GM12878 (cell line): ENCODE measurements at regions not wholly inside any gene's neighbourhood (a gene's known extent, or its start where the extent isn't known, plus 50 kb on each side); places are given as distances from the start of the nearest gene placed in this dataset.

Experiments used
- ATAC-seq: fragments of 200-7000 bp; cut with Tn5 transposase; 3 replicates; pipeline ENCODE4 v1.9.1; 2020; ENCODE audit warnings: mild to moderate bottlenecking, moderate library complexity
- BruUV-seq: library from RNA; stranded (reverse); fragments of 400-500 nt; replicated peaks from 2 replicates; lab custom pipeline; 2021; lab: Mats Ljungman, UMichigan
- CTCF ChIA-PET: fragments of 300-600 bp; sonication (Branson Sonifier 250); formaldehyde crosslinking; extraction: SDS; loops from one replicate; lab custom pipeline; 2021; ENCODE audit warnings: inconsistent platforms; lab: Yijun Ruan, JAX
- POLR2A ChIA-PET: fragments of 350-600 bp; formaldehyde crosslinking; extraction: SDS; loops from one replicate; lab custom pipeline; 2021; ENCODE audit warnings: inconsistent platforms; lab: Charles Lee
- RAD21 ChIA-PET: fragments of 300-600 bp; sonication (Branson Sonifier 250); formaldehyde crosslinking; loops from one replicate; lab custom pipeline; 2023; ENCODE audit warnings: antibody characterized with exemption; ENCODE audit not compliant: unreplicated experiment; lab: Charles Lee
- SMC1A ChIA-PET: fragments of 300-600 bp; sonication (Branson Sonifier 250); formaldehyde crosslinking; loops from one replicate; lab custom pipeline; 2023; ENCODE audit not compliant: unreplicated experiment, uncharacterized antibody; lab: Charles Lee
- DNase-seq: peaks from one replicate; pipeline ENCODE4 v3.0.0-alpha.2; 2011; ENCODE audit warnings: low read depth, low spot score
- FAIRE-seq: peaks from 3 replicates; lab custom pipeline; 2011; peaks lifted over from hg19 to GRCh38; lab: Jason Lieb, UNC
- H2AFZ ChIP-seq: 2 replicates; pipeline ENCODE4 v1.6.0; 2011; ENCODE audit warnings: low read depth, low read length, control low read depth; ENCODE audit not compliant: control insufficient read depth
- H3K27ac ChIP-seq: 2 replicates; pipeline ENCODE4 v1.5.1; 2011; ENCODE audit warnings: control low read depth; ENCODE audit not compliant: control insufficient read depth, insufficient read depth
- H3K27me3 ChIP-seq, 2 experiments: replicated peaks in 1 of 2; 2 replicates each; pipeline versions ENCODE4 v1.6.0 to v1.6.1; 2011; ENCODE audit warnings: low read length in 1 of 2; ENCODE audit not compliant: control insufficient read depth in 2 of 2, insufficient read depth in 2 of 2
- H3K36me3 ChIP-seq, 2 experiments: 2 replicates each; pipeline ENCODE4 v1.5.1; 2011; ENCODE audit warnings: low read length in 1 of 2; ENCODE audit not compliant: control insufficient read depth in 2 of 2, insufficient read depth in 2 of 2
- H3K4me1 ChIP-seq: 2 replicates; pipeline ENCODE4 v1.6.1; 2011; ENCODE audit warnings: mild to moderate bottlenecking, low read length, moderate library complexity, mixed read lengths; ENCODE audit not compliant: control insufficient read depth, insufficient read depth
- H3K4me2 ChIP-seq: 2 replicates; pipeline ENCODE4 v1.6.0; 2011; ENCODE audit warnings: control low read depth; ENCODE audit not compliant: control insufficient read depth, insufficient read depth
- H3K4me3 ChIP-seq: fragments of 200-600 bp; sonication (generic); 2 replicates; pipeline ENCODE4 v1.5.1; 2016
- H3K79me2 ChIP-seq: 2 replicates; pipeline ENCODE4 v1.6.0; 2011; ENCODE audit warnings: low read length; ENCODE audit not compliant: control insufficient read depth, insufficient read depth
- H3K9ac ChIP-seq: 2 replicates; pipeline ENCODE4 v1.8.0; 2011; ENCODE audit warnings: low read length, control low read depth, mixed read lengths; ENCODE audit not compliant: control insufficient read depth, insufficient read depth
- H3K9me3 ChIP-seq: replicated peaks from 3 replicates; pipeline ENCODE4 v1.5.1; 2011; ENCODE audit warnings: mild to moderate bottlenecking, low read length; ENCODE audit not compliant: control insufficient read depth, insufficient read depth
- H4K20me1 ChIP-seq: 2 replicates; pipeline ENCODE4 v1.6.0; 2011; ENCODE audit not compliant: control insufficient read depth, insufficient read depth
- ATF3 ChIP-seq: IDR thresholded peaks from 2 replicates; pipeline ENCODE4 v1.6.1; 2011; ENCODE audit warnings: low read depth, mild to moderate bottlenecking, low read length, moderate library complexity, borderline replicate concordance; ENCODE audit errors: extremely low read depth
- BCL3 ChIP-seq: IDR thresholded peaks from 2 replicates; pipeline ENCODE4 v1.6.1; 2011; ENCODE audit warnings: borderline replicate concordance, low read depth, mild to moderate bottlenecking, moderate library complexity, low read length; ENCODE audit not compliant: insufficient read depth, poor library complexity, severe bottlenecking
- EED ChIP-seq: sonication (generic); IDR thresholded peaks from 2 replicates; pipeline ENCODE4 v1.6.1; 2016; ENCODE audit warnings: antibody characterized with exemption, low read depth
- ETV6 ChIP-seq, 2 experiments: fragments of 450-650 bp in 1 of 2; IDR thresholded peaks in 1 of 2; conservative IDR thresholded peaks in 1 of 2; 2 replicates each; pipeline ENCODE4 v1.6.1; 2014; ENCODE audit warnings: antibody characterized with exemption in 1 of 2, borderline replicate concordance in 1 of 2, low read depth in 1 of 2, mild to moderate bottlenecking in 1 of 2, moderate library complexity in 1 of 2
- FOS ChIP-seq: IDR thresholded peaks from 3 replicates; pipeline ENCODE4 v1.6.1; 2011; ENCODE audit warnings: borderline replicate concordance; ENCODE audit not compliant: insufficient read length; ENCODE audit errors: extremely low read depth
- MLLT1 ChIP-seq: fragments of 450-650 bp; IDR thresholded peaks from 2 replicates; pipeline ENCODE4 v1.6.1; 2016; ENCODE audit warnings: mild to moderate bottlenecking
- MTA3 ChIP-seq: IDR thresholded peaks from 2 replicates; pipeline ENCODE4 v1.6.1; 2012; ENCODE audit warnings: low read length, inconsistent platforms, borderline replicate concordance
- REST ChIP-seq: IDR thresholded peaks from 2 replicates; pipeline ENCODE4 v1.6.1; 2012; ENCODE audit warnings: mild to moderate bottlenecking, low read depth, low read length
- SMAD5 ChIP-seq: IDR thresholded peaks from 2 replicates; pipeline ENCODE4 v1.6.1; 2016; ENCODE audit warnings: antibody characterized with exemption, low read depth
- SMARCA5 ChIP-seq: fragments of 450-650 bp; IDR thresholded peaks from 2 replicates; pipeline ENCODE4 v1.6.1; 2017; ENCODE audit warnings: mild to moderate bottlenecking
- SRF ChIP-seq, 2 experiments: IDR thresholded peaks; 2 replicates each; pipeline ENCODE4 v1.6.1; 2011; ENCODE audit warnings: low read depth in 2 of 2, low read length in 2 of 2, mild to moderate bottlenecking in 1 of 2, moderate library complexity in 1 of 2
- SUPT20H ChIP-seq: IDR thresholded peaks from 2 replicates; pipeline ENCODE4 v1.6.1; 2011; ENCODE audit warnings: low read depth, mild to moderate bottlenecking, low read length, moderate library complexity, borderline replicate concordance; ENCODE audit not compliant: control insufficient read depth
- SUZ12 ChIP-seq: fragments of 200-600 bp; sonication (generic); IDR thresholded peaks from one replicate; pipeline ENCODE4 v1.6.1; 2018; ENCODE audit warnings: antibody characterized with exemption, mild to moderate bottlenecking; ENCODE audit not compliant: unreplicated experiment
- ZSCAN29 ChIP-seq: fragments of 450-650 bp; IDR thresholded peaks from 2 replicates; pipeline ENCODE4 v1.6.1; 2017; ENCODE audit warnings: mild to moderate bottlenecking, moderate library complexity
- WGBS: methylation state at CpG from one replicate; pipeline ENCODE4 v1.1.6; 2016; ENCODE audit warnings: low lambda C conversion rate; ENCODE audit not compliant: insufficient replicate concordance, insufficient coverage; ENCODE audit errors: missing lambda C conversion rate; 5-methylcytosine and 5-hydroxymethylcytosine counted together
- in situ Hi-C: fragments of 300-500 bp; cut with MboI; formaldehyde crosslinking; loops from 9 replicates; pipeline ENCODE4 v1.14.3; 2018; ENCODE audit warnings: mixed read lengths
- intact Hi-C: fragments of 100-400 bp; cut with micrococcal nuclease; formaldehyde crosslinking; loops from one replicate; pipeline ENCODE4 v1.14.2; 2022; ENCODE audit not compliant: unreplicated experiment
- TF ChIP-seq, protein P1 (sequence below): fragments of 450-650 bp; IDR thresholded peaks from 2 replicates; pipeline ENCODE4 v1.6.1; 2017; ENCODE audit warnings: mild to moderate bottlenecking, low read depth, inconsistent platforms; ENCODE audit not compliant: poor library complexity, severe bottlenecking

- no peak overlapping the region for H3K4me2 ChIP-seq
- H3K4me3 ChIP-seq, result no peak overlapping the region
- intact Hi-C loops, result loop anchor here (10.0 kb wide), 1 partner anchor 331 kb away; no protein-coding TSS in a partner anchor
- H3K9me3 ChIP-seq, result no peaks in the 10 kb centered on the region
- H3K27ac ChIP-seq, result no peak overlapping the region
- H3K27me3 ChIP-seq, result no peaks in the 10 kb centered on the region
- ChIA-PET SMC1A (interaction anchor here (1.4 kb wide), 1 partner anchor 176 kb away, joined by 3 read pairs; no protein-coding TSS in a partner anchor), CTCF (interaction anchor here (1.5 kb wide), 1 partner anchor 107 kb away, joined by 3 read pairs; no protein-coding TSS in a partner anchor), POLR2A (no interaction called here), RAD21 (interaction anchor here (0.9 kb wide), 1 partner anchor 96 kb away, joined by 3 read pairs; no protein-coding TSS in a partner anchor)
- 95% methylated on average over 1 of the region's 1 CpG for WGBS
- ATAC-seq (no peak), FAIRE-seq (no peak), DNase-seq (no peak)
- H3K9ac ChIP-seq, result no peak overlapping the region
- H3K4me1 ChIP-seq, result no peaks in the 10 kb centered on the region
- BruUV-seq, result no TSS peak
- no peaks in the 10 kb centered on the region for H3K36me3 ChIP-seq
- H4K20me1 ChIP-seq, result no peaks in the 10 kb centered on the region
- in situ Hi-C loops, result no loop called here
- no peak overlapping the region for H2AFZ ChIP-seq
- H3K79me2 ChIP-seq, result no peaks in the 10 kb centered on the region
- TF ChIP-seq SMAD5 (no peak), MTA3 (no peak), FOS (no peak), ZSCAN29 (no peak), ATF3 (no peak), SUZ12 (no peak), REST (no peak), MLLT1 (no peak), BCL3 (no peak), SUPT20H (no peak), SRF (IDR thresholded peaks at IDR 0.05; ENCODE audit: low read depth in 2 of 2, low read length in 2 of 2) (no peak), EED (no peak), ETV6 (conservative IDR thresholded peaks at IDR 0.05 in 1 of 2, IDR thresholded peaks at IDR 0.05 in 1 of 2; ENCODE audit: borderline replicate concordance in 1 of 2, low read depth in 1 of 2) (no peak), SMARCA5 (no peak)
- TF ChIP-seq, protein P1, sequence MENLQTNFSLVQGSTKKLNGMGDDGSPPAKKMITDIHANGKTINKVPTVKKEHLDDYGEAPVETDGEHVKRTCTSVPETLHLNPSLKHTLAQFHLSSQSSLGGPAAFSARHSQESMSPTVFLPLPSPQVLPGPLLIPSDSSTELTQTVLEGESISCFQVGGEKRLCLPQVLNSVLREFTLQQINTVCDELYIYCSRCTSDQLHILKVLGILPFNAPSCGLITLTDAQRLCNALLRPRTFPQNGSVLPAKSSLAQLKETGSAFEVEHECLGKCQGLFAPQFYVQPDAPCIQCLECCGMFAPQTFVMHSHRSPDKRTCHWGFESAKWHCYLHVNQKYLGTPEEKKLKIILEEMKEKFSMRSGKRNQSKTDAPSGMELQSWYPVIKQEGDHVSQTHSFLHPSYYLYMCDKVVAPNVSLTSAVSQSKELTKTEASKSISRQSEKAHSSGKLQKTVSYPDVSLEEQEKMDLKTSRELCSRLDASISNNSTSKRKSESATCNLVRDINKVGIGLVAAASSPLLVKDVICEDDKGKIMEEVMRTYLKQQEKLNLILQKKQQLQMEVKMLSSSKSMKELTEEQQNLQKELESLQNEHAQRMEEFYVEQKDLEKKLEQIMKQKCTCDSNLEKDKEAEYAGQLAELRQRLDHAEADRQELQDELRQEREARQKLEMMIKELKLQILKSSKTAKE, result no peak
Measured at GRCh38 chr6:96723362-96723761, 113.9 kb downstream of the GPR63 start.
